ENCODE measurements at regions not wholly inside any gene's neighbourhood (a gene's known extent, or its start where the extent isn't known, plus 50 kb on each side); places are given as distances from the start of the nearest gene placed in this dataset.

DNA sequence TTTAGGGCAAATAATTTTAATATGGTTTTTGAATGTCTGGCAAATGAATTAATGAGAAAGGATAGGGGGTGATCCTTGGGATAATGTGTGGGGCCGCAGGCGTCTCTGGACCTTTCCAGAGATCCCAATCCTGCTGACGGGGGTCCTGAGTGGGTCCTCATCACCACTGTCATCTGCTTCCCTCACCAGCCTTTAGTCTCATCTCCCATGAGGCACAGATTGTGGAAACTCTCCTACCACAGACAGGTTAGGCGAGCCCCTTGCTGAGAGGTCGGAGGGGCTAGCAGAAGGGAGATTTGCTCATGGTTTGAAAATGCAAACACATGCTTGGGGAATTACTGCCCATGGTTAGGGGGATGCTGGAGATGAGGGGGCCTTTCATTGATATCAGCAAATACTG lies 484.6 kb downstream of the RPS24 start:
- Histone ChIP-seq H3K4me1 (ENCODE audit: low read depth) (no peaks in the 10 kb centered on the region), H3K27ac (no peak overlapping the region), H3K4me3 (no peak overlapping the region), H3K36me3 (no peaks in the 10 kb centered on the region), H3K27me3 (no peaks in the 10 kb centered on the region), H3K9me3 (ENCODE audit: low read depth) (no peaks in the 10 kb centered on the region)
- TF ChIP-seq, protein P1, sequence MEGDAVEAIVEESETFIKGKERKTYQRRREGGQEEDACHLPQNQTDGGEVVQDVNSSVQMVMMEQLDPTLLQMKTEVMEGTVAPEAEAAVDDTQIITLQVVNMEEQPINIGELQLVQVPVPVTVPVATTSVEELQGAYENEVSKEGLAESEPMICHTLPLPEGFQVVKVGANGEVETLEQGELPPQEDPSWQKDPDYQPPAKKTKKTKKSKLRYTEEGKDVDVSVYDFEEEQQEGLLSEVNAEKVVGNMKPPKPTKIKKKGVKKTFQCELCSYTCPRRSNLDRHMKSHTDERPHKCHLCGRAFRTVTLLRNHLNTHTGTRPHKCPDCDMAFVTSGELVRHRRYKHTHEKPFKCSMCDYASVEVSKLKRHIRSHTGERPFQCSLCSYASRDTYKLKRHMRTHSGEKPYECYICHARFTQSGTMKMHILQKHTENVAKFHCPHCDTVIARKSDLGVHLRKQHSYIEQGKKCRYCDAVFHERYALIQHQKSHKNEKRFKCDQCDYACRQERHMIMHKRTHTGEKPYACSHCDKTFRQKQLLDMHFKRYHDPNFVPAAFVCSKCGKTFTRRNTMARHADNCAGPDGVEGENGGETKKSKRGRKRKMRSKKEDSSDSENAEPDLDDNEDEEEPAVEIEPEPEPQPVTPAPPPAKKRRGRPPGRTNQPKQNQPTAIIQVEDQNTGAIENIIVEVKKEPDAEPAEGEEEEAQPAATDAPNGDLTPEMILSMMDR (IDR thresholded peaks at IDR 0.05; ENCODE audit: low read depth, low read length), result no peak
- no peak for DNase-seq (ENCODE audit: low read depth in 1 of 2, low spot score in 1 of 2)

DNA sequence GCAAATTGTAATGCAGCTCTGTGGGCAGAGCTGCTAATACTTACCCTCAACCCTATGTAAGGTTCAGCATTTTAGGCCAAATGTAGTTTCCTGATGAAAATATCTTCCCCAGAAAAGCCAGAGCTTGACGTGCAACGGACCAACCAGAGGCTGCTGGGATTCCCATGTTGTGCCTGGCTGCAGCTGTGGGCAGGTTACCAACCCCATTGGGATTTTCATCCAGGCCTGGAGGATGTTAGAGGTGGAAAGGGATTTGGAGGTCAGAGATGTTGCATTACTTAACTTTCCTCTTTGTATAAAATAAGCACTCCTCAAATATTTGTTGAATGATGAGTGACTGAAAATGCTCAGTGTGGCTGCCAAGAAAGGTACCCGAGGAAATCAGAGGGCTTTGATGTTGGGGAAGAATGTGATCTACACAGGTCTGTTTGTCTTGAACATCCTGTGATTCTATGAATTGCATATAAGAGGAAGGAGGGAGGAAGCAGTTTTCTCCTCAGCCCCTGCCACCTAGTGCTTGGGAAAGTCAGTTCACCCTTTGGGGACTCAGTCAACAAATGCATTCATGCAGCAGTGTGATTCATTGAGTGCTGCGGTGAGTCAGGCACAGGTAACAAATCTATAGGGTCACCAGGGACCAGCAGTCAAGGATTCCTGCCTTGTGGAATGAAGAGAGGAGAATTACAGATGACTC lies 487.2 kb downstream of the RPS24 start:
- TF ChIP-seq, protein P1 (IDR thresholded peaks at IDR 0.05; ENCODE audit: low read depth, low read length), result peak; percentile 43
- Histone ChIP-seq H3K27me3 (no peaks in the 10 kb centered on the region), H3K4me3 (no peak overlapping the region), H3K36me3 (no peaks in the 10 kb centered on the region), H3K4me1 (ENCODE audit: low read depth) (no peaks in the 10 kb centered on the region), H3K27ac (no peak overlapping the region), H3K9me3 (ENCODE audit: low read depth) (no peaks in the 10 kb centered on the region)
- DNase-seq (ENCODE audit: low read depth in 1 of 2, low spot score in 1 of 2), result peak; percentile 29 to 53

DNA sequence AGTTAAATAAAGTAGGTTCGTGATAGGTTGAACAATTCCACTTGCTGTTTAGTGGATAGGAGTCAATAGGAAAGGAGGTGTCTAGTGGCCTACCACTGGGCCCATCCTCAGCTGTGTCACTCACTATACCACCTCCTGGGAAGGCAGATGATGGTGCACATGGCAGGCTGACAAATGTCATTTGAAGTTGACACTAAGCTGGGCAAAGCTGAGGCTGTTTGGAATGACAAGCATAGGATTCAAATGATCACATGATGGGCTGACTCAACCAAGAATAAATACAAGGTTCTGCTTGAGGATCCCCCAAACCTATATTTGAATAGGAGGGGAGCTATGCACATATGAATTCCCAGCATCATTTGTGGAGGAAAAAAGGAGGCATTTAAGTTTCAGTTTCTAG lies 489.8 kb downstream of the RPS24 start:
- TF ChIP-seq, protein P1 (IDR thresholded peaks at IDR 0.05; ENCODE audit: low read depth, low read length), result no peak
- no peak for DNase-seq (ENCODE audit: low read depth in 1 of 2, low spot score in 1 of 2)
- no peaks in the 10 kb centered on the region for H3K4me1 ChIP-seq (ENCODE audit: low read depth)

DNA sequence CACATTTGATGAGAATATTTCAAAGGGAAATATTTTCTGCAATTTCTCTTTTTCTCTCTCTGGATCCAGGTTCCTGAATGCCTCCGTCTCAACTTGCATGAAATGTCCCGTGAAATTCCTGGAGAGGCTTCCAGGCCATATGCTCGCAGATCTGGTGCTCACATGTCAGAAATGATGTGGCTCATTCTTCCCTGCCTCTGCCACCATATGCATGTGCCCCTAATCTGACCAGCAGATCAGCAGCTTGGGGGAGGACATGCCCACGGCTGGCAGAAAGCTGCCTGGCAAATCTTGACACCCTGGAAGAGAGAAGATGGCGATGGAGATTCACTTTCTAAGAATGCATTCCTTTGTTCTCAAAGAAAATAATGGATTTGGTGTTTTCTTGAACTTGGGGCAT lies 490.7 kb downstream of the RPS24 start:
- no peaks in the 10 kb centered on the region for H3K4me1 ChIP-seq (ENCODE audit: low read depth)
- H3K27me3 ChIP-seq, result no peaks in the 10 kb centered on the region
- H3K36me3 ChIP-seq, result no peaks in the 10 kb centered on the region
- no peak overlapping the region for H3K27ac ChIP-seq
- H3K4me3 ChIP-seq, result no peak overlapping the region
- H3K9me3 ChIP-seq (ENCODE audit: low read depth), result no peaks in the 10 kb centered on the region
- DNase-seq (ENCODE audit: low read depth in 1 of 2, low spot score in 1 of 2), result no peak
- TF ChIP-seq, protein P1 (IDR thresholded peaks at IDR 0.05; ENCODE audit: low read depth, low read length), result no peak

More for the DNA sequence above, 489.8 kb downstream of the RPS24 start:
- Histone ChIP-seq H3K36me3 (no peaks in the 10 kb centered on the region), H3K4me3 (no peak overlapping the region), H3K27ac (no peak overlapping the region), H3K27me3 (no peaks in the 10 kb centered on the region), H3K9me3 (ENCODE audit: low read depth) (no peaks in the 10 kb centered on the region)

DNA sequence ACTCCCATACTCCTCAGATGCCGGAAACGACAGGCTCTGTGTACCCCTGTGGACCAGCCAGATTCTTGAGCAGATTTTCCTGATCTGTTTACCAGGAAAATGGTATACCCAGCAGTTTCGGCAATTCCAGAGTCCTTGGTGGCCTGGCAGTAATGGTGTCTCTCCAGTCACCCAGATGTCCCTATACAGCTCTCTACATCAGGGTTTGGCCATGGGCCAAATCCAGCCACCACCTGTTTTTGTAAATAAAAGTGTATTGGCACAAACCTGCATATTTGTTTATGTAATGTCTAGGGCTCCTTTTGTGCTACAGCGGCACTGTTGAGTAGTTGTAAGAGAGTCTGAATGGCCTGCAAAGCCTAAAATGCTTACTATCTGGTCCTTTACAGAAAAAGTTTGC lies 491.3 kb downstream of the RPS24 start:
- Histone ChIP-seq H3K9me3 (ENCODE audit: low read depth) (no peaks in the 10 kb centered on the region), H3K27ac (no peak overlapping the region), H3K36me3 (no peaks in the 10 kb centered on the region), H3K4me3 (no peak overlapping the region), H3K27me3 (no peaks in the 10 kb centered on the region), H3K4me1 (ENCODE audit: low read depth) (no peaks in the 10 kb centered on the region)
- TF ChIP-seq, protein P1 (IDR thresholded peaks at IDR 0.05; ENCODE audit: low read depth, low read length), result no peak
- DNase-seq (ENCODE audit: low read depth in 1 of 2, low spot score in 1 of 2), result no peak

Measured in cardiac muscle cell (in vitro differentiated cells and primary cell).